ENCODE measurements at regions not wholly inside any gene's neighbourhood (a gene's known extent, or its start where the extent isn't known, plus 50 kb on each side); places are given as distances from the start of the nearest gene placed in this dataset.

DNA sequence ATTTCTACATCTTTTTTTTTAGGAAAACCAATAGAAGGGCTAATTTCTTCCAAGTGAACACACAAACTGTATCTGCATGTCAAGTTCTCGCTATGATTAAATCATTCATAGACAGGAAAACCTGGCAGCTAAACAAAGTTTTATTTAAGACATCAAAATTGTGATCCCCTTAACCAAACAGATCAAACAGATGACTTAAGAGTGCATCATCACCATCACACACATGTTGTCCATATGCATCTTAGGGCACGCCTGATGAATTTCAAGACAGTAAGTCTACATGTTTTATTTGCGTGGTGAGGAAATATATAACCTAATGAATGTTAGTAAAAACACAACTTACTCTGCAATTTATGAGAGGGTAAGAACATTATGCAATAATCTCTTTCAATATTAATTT is 317.0 kb upstream of the ANXA10 start:
- Histone ChIP-seq H3K27ac (no peak overlapping the region), H3K4me1 (no peaks in the 10 kb centered on the region), H3K27me3 (no peaks in the 10 kb centered on the region), H3K4me3 (replicated peaks in 1 of 3) (no peak overlapping the region), H3K36me3 (no peaks in the 10 kb centered on the region), H3K9me3 (no peaks in the 10 kb centered on the region)
- TF ChIP-seq POLR2A (IDR thresholded peaks at IDR 0.05) = no peak
- TF ChIP-seq, protein P1, sequence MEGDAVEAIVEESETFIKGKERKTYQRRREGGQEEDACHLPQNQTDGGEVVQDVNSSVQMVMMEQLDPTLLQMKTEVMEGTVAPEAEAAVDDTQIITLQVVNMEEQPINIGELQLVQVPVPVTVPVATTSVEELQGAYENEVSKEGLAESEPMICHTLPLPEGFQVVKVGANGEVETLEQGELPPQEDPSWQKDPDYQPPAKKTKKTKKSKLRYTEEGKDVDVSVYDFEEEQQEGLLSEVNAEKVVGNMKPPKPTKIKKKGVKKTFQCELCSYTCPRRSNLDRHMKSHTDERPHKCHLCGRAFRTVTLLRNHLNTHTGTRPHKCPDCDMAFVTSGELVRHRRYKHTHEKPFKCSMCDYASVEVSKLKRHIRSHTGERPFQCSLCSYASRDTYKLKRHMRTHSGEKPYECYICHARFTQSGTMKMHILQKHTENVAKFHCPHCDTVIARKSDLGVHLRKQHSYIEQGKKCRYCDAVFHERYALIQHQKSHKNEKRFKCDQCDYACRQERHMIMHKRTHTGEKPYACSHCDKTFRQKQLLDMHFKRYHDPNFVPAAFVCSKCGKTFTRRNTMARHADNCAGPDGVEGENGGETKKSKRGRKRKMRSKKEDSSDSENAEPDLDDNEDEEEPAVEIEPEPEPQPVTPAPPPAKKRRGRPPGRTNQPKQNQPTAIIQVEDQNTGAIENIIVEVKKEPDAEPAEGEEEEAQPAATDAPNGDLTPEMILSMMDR (IDR thresholded peaks at IDR 0.05) = no peak
- no peak for DNase-seq
- 94 to 95% methylated on average over 3 of the region's 3 CpGs for WGBS, 2 donors
- intact Hi-C loops (cut with DNase I) = no loop called here

DNA sequence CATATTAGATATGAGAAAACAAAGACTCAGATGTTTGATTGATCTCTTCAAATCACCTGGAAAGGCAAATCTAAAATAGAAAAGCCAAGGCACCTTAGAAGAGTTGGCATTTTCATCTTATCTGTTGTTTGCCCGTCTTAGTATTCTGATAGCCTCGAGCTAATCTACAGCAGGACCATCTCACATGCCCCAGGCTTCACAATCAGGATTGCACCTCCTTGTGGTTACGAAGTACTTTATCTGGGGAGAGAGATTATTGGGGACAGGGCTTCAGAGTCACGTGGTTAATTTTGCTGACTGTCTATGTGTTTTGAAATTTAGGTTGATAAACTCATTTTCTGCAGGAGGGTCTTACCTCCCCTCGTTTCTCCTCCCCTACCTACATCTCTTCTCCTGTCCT is 313.1 kb upstream of the ANXA10 start:
- H3K36me3 ChIP-seq = no peaks in the 10 kb centered on the region
- no peak for DNase-seq
- TF ChIP-seq, protein P1 (IDR thresholded peaks at IDR 0.05) = no peak
- no peak for TF ChIP-seq POLR2A (IDR thresholded peaks at IDR 0.05)
- H3K4me3 ChIP-seq (replicated peaks in 1 of 3) = no peak overlapping the region
- H3K27me3 ChIP-seq = no peaks in the 10 kb centered on the region
- H3K27ac ChIP-seq = no peak overlapping the region
- WGBS, 2 donors = 74 to 75% methylated on average over 5 of the region's 5 CpGs
- H3K4me1 ChIP-seq = no peaks in the 10 kb centered on the region
- intact Hi-C loops (cut with DNase I) = no loop called here
- H3K9me3 ChIP-seq = no peaks in the 10 kb centered on the region

DNA sequence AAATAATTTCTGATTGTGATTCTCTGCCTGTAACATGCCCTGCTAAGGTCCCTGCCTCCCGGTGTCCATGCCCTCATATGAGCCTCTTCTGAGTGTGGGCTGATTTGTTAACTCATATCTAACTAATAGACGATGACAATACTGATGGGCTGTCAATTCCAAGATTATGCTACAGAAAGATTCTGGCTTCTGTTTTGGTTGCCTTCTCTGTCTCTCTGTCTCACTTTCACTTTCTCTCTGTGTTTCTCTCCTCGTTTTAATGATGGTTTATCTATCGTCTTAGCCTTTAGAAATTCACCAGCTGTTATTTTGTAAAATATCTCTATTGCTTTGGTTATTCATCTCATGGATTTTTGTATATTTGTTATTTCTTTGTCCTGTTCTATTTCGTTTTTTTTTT is 312.5 kb upstream of the ANXA10 start:
- Histone ChIP-seq H3K4me1 (no peaks in the 10 kb centered on the region), H3K4me3 (replicated peaks in 1 of 3) (no peak overlapping the region), H3K9me3 (no peaks in the 10 kb centered on the region), H3K27me3 (no peaks in the 10 kb centered on the region), H3K36me3 (no peaks in the 10 kb centered on the region), H3K27ac (no peak overlapping the region)
- DNase-seq = no peak
- no peak for TF ChIP-seq POLR2A (IDR thresholded peaks at IDR 0.05)
- TF ChIP-seq, protein P1 (IDR thresholded peaks at IDR 0.05) = no peak
- WGBS, 2 donors = 77 to 79% methylated on average over 5 of the region's 5 CpGs
- intact Hi-C loops (cut with DNase I) = no loop called here

DNA sequence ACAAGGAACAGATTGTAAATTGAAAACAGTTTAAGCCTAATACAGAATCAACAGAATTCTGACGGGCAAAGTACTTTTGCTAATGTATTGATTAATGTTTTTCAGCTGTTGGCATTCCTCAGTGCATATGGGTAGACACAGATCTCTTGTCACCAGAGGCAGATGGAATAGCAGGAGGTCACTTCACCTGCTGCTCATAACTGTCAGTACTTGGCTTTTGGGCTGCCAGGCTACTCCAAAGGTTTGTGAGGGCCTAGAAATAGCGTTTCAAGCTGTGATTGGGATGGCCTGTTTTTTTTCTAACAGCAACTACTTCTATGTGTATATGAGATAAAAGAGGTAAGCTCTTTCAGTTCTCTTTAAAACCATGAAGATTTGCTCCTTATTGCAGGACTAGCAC is 307.5 kb upstream of the ANXA10 start:
- DNase-seq = no peak
- no peak overlapping the region for H3K4me3 ChIP-seq (replicated peaks in 1 of 3)
- no peak overlapping the region for H3K27ac ChIP-seq
- TF ChIP-seq, protein P1 (IDR thresholded peaks at IDR 0.05) = no peak
- TF ChIP-seq POLR2A (IDR thresholded peaks at IDR 0.05) = no peak
- intact Hi-C loops (cut with DNase I) = no loop called here
- no peaks in the 10 kb centered on the region for H3K4me1 ChIP-seq
- no peaks in the 10 kb centered on the region for H3K27me3 ChIP-seq
- no peaks in the 10 kb centered on the region for H3K9me3 ChIP-seq
- WGBS, 2 donors = 59 to 76% methylated on average over 2 of the region's 2 CpGs
- no peaks in the 10 kb centered on the region for H3K36me3 ChIP-seq

DNA sequence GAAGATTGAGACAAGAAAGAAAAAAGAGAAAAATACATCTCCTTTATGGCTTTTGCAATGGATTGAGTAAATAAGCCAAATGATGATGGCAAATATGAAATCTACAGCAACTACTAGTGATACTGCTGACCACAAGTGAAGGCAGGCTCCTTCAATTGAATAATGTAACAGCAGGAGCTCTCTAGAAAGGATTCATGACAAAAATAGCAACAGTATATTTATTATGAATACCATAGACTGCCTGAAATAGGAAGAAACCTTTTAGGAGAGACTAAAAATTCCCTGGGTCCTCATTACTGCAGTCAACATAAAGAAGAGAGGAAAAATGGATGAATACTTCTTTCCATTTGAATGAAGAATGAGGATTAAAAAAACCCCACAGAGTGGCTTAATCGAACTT is 306.8 kb upstream of the ANXA10 start:
- no peaks in the 10 kb centered on the region for H3K9me3 ChIP-seq
- intact Hi-C loops (cut with DNase I) = no loop called here

More for the DNA sequence above, 306.8 kb upstream of the ANXA10 start:
- H3K27ac ChIP-seq = no peak overlapping the region
- no peak for DNase-seq
- no peak overlapping the region for H3K4me3 ChIP-seq (replicated peaks in 1 of 3)
- WGBS, 2 donors = 21 to 32% methylated on average over 1 of the region's 1 CpG
- TF ChIP-seq POLR2A (IDR thresholded peaks at IDR 0.05) = no peak
- TF ChIP-seq, protein P1 (IDR thresholded peaks at IDR 0.05) = no peak
- no peaks in the 10 kb centered on the region for H3K36me3 ChIP-seq
- H3K27me3 ChIP-seq = no peaks in the 10 kb centered on the region
- no peaks in the 10 kb centered on the region for H3K4me1 ChIP-seq

Data from thyroid gland (tissue), 4 donors.